B cell (primary cell): ENCODE measurements at regions not wholly inside any gene's neighbourhood (a gene's known extent, or its start where the extent isn't known, plus 50 kb on each side); places are given as distances from the start of the nearest gene placed in this dataset.

Experiments
- ATAC-seq: fragments of 200-7000 bp; cut with Tn5 transposase; one replicate; pipeline ENCODE4 v1.10.0; 2021; ENCODE audit warnings: low read depth, mild to moderate bottlenecking, moderate number of reproducible peaks, moderate library complexity
- CTCF ChIA-PET: fragments of 350-600 bp; sonication (Branson Sonifier 250); formaldehyde crosslinking; loops from one replicate; lab custom pipeline; 2021; ENCODE audit warnings: antibody characterized with exemption, inconsistent platforms; lab: Charles Lee
- POLR2A ChIA-PET: fragments of 350-600 bp; sonication (Branson Sonifier 250); formaldehyde crosslinking; loops from one replicate; lab custom pipeline; 2021; ENCODE audit warnings: antibody characterized with exemption; lab: Charles Lee
- DNase-seq: peaks from one replicate; pipeline ENCODE4 v3.0.0; 2013
- H2AFZ ChIP-seq: 2 replicates; pipeline ENCODE4 v1.6.1; 2012; ENCODE audit warnings: mild to moderate bottlenecking, low read depth, low read length; ENCODE audit not compliant: insufficient read depth, poor library complexity, severe bottlenecking
- H3K27ac ChIP-seq, 2 donors: 1 replicate in 1 of 2; 2 replicates in 1 of 2; pipeline ENCODE4 v1.5.1; 2012 to 2013; ENCODE audit warnings: low read length in 2 of 2, mild to moderate bottlenecking in 2 of 2, moderate library complexity in 1 of 2
- H3K27me3 ChIP-seq, 4 experiments: fragments of 200-600 bp in 1 of 4; sonication (generic) in 1 of 4; replicated peaks in 1 of 4; 1 replicate in 2 of 4; 2 replicates in 2 of 4; pipeline versions ENCODE4 v1.6.1 to v1.7.0; 2013 to 2016; ENCODE audit warnings: low read length in 3 of 4, mild to moderate bottlenecking in 2 of 4, mixed read lengths in 1 of 4, moderate library complexity in 1 of 4; ENCODE audit not compliant: insufficient read depth in 4 of 4, control insufficient read depth in 3 of 4; ENCODE audit errors: control extremely low read depth in 1 of 4
- H3K36me3 ChIP-seq, 2 experiments: replicated peaks in 1 of 2; 1 replicate in 1 of 2; 2 replicates in 1 of 2; pipeline versions ENCODE4 v1.6.1 to v1.7.1; 2013; ENCODE audit warnings: low read length in 1 of 2; ENCODE audit not compliant: insufficient read depth in 2 of 2, control insufficient read depth in 1 of 2; ENCODE audit errors: control extremely low read depth in 1 of 2, extremely low read depth in 1 of 2
- H3K4me1 ChIP-seq, 2 donors: fragments of 200-600 bp in 1 of 2; sonication (generic) in 1 of 2; 1 replicate in 1 of 2; 2 replicates in 1 of 2; pipeline versions ENCODE4 v1.5.1 to v1.6.1; 2013 to 2017; ENCODE audit warnings: low read length in 2 of 2; ENCODE audit not compliant: control insufficient read depth in 2 of 2, insufficient read depth in 2 of 2
- H3K4me2 ChIP-seq: replicated peaks from 2 replicates; pipeline ENCODE3; 2012; ENCODE audit warnings: mild to moderate bottlenecking, low read depth, low read length; ENCODE audit not compliant: poor library complexity, severe bottlenecking
- H3K4me3 ChIP-seq, 5 experiments: fragments of 200-600 bp in 1 of 5; sonication (generic) in 1 of 5; 1 replicate in 3 of 5; 2 replicates in 2 of 5; pipeline versions ENCODE4 v1.5.1 to v1.7.0; 2011 to 2016; ENCODE audit warnings: low read length in 4 of 5, mild to moderate bottlenecking in 4 of 5, low read depth in 2 of 5, control low read depth in 1 of 5, moderate library complexity in 1 of 5; ENCODE audit not compliant: insufficient read depth in 1 of 5; ENCODE audit errors: control extremely low read depth in 1 of 5, extremely low read depth in 1 of 5
- H3K79me2 ChIP-seq: fragments of 200-600 bp; sonication (generic); one replicate; pipeline ENCODE4 v1.6.0; 2016; ENCODE audit warnings: low read length; ENCODE audit not compliant: control insufficient read depth, insufficient read depth
- H3K9ac ChIP-seq: fragments of 200-600 bp; sonication (generic); 2 replicates; pipeline ENCODE4 v1.6.1; 2017; ENCODE audit warnings: mild to moderate bottlenecking, low read length, moderate library complexity
- H3K9me3 ChIP-seq, 3 donors: one replicate each; pipeline versions ENCODE4 v1.6.1 to v1.7.1; 2013; ENCODE audit warnings: low read length in 2 of 3; ENCODE audit not compliant: control insufficient read depth in 2 of 3, insufficient read depth in 1 of 3; ENCODE audit errors: control extremely low read depth in 1 of 3
- H4K20me1 ChIP-seq: 2 replicates; pipeline ENCODE4 v1.6.0; 2012; ENCODE audit warnings: mild to moderate bottlenecking, low read length; ENCODE audit not compliant: insufficient read depth, control insufficient read depth, poor library complexity, severe bottlenecking
- H3K27ac Mint-ChIP-seq: one replicate; pipeline ENCODE4 v1.8.0; 2021; ENCODE audit warnings: mixed read lengths
- H3K27me3 Mint-ChIP-seq: one replicate; pipeline ENCODE4 v1.8.0; 2021; ENCODE audit warnings: mixed read lengths
- H3K4me1 Mint-ChIP-seq: one replicate; pipeline ENCODE4 v1.8.0; 2021; ENCODE audit warnings: mixed read lengths
- H3K4me3 Mint-ChIP-seq: one replicate; pipeline ENCODE4 v1.8.0; 2021; ENCODE audit warnings: mixed read lengths
- H3K9me3 Mint-ChIP-seq: one replicate; pipeline ENCODE4 v1.8.0; 2022; ENCODE audit warnings: mixed read lengths; ENCODE audit not compliant: insufficient read depth
- CTCF ChIP-seq: fragments of 200-600 bp; IDR thresholded peaks from one replicate; pipeline ENCODE4 v1.8.0; 2022; ENCODE audit warnings: antibody characterized with exemption, mild to moderate bottlenecking
- EZH2 ChIP-seq: IDR thresholded peaks from 2 replicates; pipeline ENCODE4 v1.6.1; 2012; ENCODE audit warnings: borderline replicate concordance, low read depth, mild to moderate bottlenecking, moderate library complexity, low read length; ENCODE audit not compliant: insufficient read depth, poor library complexity, severe bottlenecking
- WGBS: methylation state at CpG from one replicate; pipeline ENCODE4 v1.1.5; 2013; ENCODE audit warnings: missing lambda C conversion rate; ENCODE audit not compliant: insufficient coverage; 5-methylcytosine and 5-hydroxymethylcytosine counted together
- intact Hi-C: fragments of 100-400 bp; cut with micrococcal nuclease; formaldehyde crosslinking; loops from one replicate; pipeline ENCODE4 v1.10.0; 2022

GRCh38 chrX:137428766-137429591 lies 136.9 kb upstream of the ZIC3 start:
- H3K27me3 Mint-ChIP-seq, result peaks cover 33% of the 10 kb centered on the region
- Histone ChIP-seq H3K4me1 (peaks cover 11 to 17% of the 10 kb centered on the region in 2 donors), H3K4me3 (peak overlapping the region in 3 of 5 experiments; percentile 39 to 42 (median 39)), H3K9ac (peak overlapping the region; percentile 49), H3K9me3 (peaks cover 0 to 22% (median 0%) of the 10 kb centered on the region in 3 donors), H2AFZ (no peak overlapping the region), H3K27me3 (peaks cover 0 to 39% (median 16%) of the 10 kb centered on the region in 4 experiments), H4K20me1 (no peaks in the 10 kb centered on the region), H3K4me2 (peak overlapping the region; percentile 67), H3K79me2 (no peaks in the 10 kb centered on the region), H3K27ac (no peak overlapping the region), H3K36me3 (no peaks in the 10 kb centered on the region)
- CTCF ChIA-PET, result no interaction called here
- H3K9me3 Mint-ChIP-seq, result no peaks in the 10 kb centered on the region
- H3K27ac Mint-ChIP-seq, result no peak overlapping the region
- H3K4me3 Mint-ChIP-seq, result peak overlapping the region; percentile 70
- WGBS, result 4% methylated on average over 8 of the region's 44 CpGs
- H3K4me1 Mint-ChIP-seq, result peaks cover 10% of the 10 kb centered on the region
- TF ChIP-seq EZH2, result no peak
- no peak for TF ChIP-seq CTCF
- intact Hi-C loops, result no loop called here
- no peak for ATAC-seq
- POLR2A ChIA-PET, result no interaction called here
- no peak for DNase-seq

- Histone ChIP-seq H3K4me1 (peaks cover 11 to 17% of the 10 kb centered on the region in 2 donors), H3K9ac (peak overlapping the region; percentile 49), H3K4me3 (peak overlapping the region in 4 of 5 experiments; percentile 13 to 42 (median 39)), H2AFZ (no peak overlapping the region), H3K4me2 (peak overlapping the region; percentile 67), H4K20me1 (no peaks in the 10 kb centered on the region), H3K27ac (no peak overlapping the region), H3K9me3 (peaks cover 0 to 22% (median 0%) of the 10 kb centered on the region in 3 donors), H3K36me3 (no peaks in the 10 kb centered on the region), H3K79me2 (no peaks in the 10 kb centered on the region), H3K27me3 (peaks cover 0 to 39% (median 16%) of the 10 kb centered on the region in 4 experiments)
- no peak for TF ChIP-seq CTCF
- TF ChIP-seq EZH2, result no peak
- Mint-ChIP-seq H3K4me3 (peak overlapping the region; percentile 70), H3K9me3 (no peaks in the 10 kb centered on the region), H3K27ac (no peak overlapping the region), H3K27me3 (peaks cover 35% of the 10 kb centered on the region), H3K4me1 (peaks cover 10% of the 10 kb centered on the region)
- ChIA-PET CTCF (no interaction called here), POLR2A (no interaction called here)
- intact Hi-C loops, result no loop called here
- no peak for DNase-seq
- ATAC-seq, result no peak
- 5% methylated on average over 22 of the region's 30 CpGs for whole genome bisulfite sequencing
These were observed 137.7 kb upstream of the ZIC3 start for GRCh38 chrX:137428221-137428661.
